ENCODE measurements at regions not wholly inside any gene's neighbourhood (a gene's known extent, or its start where the extent isn't known, plus 50 kb on each side); places are given as distances from the start of the nearest gene placed in this dataset.

DNA sequence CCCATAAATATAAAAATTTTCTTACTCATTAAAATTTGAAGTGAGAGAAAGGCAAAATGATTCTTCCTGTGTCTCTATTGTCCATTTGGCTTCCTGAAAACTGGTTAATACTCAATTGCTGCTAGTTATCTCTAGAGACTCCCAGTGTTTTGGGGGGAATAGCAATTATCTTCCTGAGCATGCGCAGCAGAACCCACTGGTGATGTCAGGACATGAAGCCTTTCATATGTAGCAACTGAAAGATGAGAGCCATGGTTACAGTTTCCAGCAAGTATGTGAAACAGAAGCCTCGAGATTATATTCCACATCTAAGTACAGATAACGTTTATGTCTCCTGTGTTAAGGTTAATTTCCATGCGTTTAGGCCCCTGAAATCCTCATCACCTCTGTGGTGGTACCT is 254.3 kb upstream of the FIGN start:
- TF ChIP-seq, protein P1, sequence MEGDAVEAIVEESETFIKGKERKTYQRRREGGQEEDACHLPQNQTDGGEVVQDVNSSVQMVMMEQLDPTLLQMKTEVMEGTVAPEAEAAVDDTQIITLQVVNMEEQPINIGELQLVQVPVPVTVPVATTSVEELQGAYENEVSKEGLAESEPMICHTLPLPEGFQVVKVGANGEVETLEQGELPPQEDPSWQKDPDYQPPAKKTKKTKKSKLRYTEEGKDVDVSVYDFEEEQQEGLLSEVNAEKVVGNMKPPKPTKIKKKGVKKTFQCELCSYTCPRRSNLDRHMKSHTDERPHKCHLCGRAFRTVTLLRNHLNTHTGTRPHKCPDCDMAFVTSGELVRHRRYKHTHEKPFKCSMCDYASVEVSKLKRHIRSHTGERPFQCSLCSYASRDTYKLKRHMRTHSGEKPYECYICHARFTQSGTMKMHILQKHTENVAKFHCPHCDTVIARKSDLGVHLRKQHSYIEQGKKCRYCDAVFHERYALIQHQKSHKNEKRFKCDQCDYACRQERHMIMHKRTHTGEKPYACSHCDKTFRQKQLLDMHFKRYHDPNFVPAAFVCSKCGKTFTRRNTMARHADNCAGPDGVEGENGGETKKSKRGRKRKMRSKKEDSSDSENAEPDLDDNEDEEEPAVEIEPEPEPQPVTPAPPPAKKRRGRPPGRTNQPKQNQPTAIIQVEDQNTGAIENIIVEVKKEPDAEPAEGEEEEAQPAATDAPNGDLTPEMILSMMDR (IDR thresholded peaks at IDR 0.05) = no peak
- no peak overlapping the region for H3K4me3 ChIP-seq
- H3K27me3 ChIP-seq (ENCODE audit: insufficient read depth in 3 of 3, low read length in 2 of 3) = no peaks in the 10 kb centered on the region
- intact Hi-C loops (cut with DNase I) = no loop called here
- H3K4me1 ChIP-seq = no peaks in the 10 kb centered on the region
- WGBS, 3 donors = 59 to 63% (median 60%) methylated on average over 4 of the region's 4 CpGs
- H3K9me3 ChIP-seq = no peaks in the 10 kb centered on the region
- no peaks in the 10 kb centered on the region for H3K36me3 ChIP-seq (ENCODE audit: insufficient read depth in 1 of 2, low read depth in 1 of 2)
- no peak overlapping the region for H3K27ac ChIP-seq
- no peak for ATAC-seq
- no peak for DNase-seq

DNA sequence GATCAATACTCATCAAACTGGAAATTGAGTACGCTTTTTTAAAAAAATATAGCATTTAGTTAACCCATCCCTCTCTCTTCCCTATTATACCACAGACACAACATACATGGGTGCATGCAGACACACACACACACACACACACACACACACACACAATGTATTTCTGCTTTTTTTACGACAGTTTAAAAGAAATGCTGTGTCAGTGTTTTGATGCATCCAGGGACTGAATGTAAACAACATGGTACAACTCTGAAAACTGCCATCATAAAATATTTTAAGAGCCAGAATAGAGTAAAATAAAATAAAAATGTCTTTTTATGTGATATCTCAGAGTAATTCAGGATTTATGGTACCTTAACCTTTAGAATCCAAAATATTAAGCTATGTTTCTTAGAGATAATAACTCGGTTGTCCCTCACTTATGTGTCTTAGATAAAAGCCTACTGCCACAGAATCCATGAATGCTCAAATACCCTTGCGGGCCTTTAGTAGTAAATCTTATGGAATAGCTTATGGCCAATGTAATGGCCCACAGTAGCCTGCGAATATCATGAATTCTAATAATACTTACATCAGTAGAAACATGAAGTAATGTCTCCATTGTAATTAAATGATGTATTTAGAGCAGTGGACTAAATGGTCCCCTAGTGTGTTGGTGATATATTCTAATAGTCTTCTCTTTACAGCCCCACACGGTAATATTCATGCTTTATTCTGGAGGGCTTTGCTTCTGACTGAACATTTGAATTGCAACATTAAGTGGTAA is 251.6 kb upstream of the FIGN start:
- no peak overlapping the region for H3K27ac ChIP-seq
- H3K9me3 ChIP-seq = no peaks in the 10 kb centered on the region
- intact Hi-C loops (cut with DNase I) = no loop called here
- no peaks in the 10 kb centered on the region for H3K27me3 ChIP-seq (ENCODE audit: insufficient read depth in 3 of 3, low read length in 2 of 3)
- no peaks in the 10 kb centered on the region for H3K4me1 ChIP-seq
- TF ChIP-seq, protein P1 (IDR thresholded peaks at IDR 0.05) = no peak
- ATAC-seq (no peak), DNase-seq (no peak)
- WGBS, 3 donors = 91 to 92% (median 91%) methylated on average over 6 of the region's 6 CpGs
- no peak overlapping the region for H3K4me3 ChIP-seq
- H3K36me3 ChIP-seq (ENCODE audit: insufficient read depth in 1 of 2, low read depth in 1 of 2) = no peaks in the 10 kb centered on the region

DNA sequence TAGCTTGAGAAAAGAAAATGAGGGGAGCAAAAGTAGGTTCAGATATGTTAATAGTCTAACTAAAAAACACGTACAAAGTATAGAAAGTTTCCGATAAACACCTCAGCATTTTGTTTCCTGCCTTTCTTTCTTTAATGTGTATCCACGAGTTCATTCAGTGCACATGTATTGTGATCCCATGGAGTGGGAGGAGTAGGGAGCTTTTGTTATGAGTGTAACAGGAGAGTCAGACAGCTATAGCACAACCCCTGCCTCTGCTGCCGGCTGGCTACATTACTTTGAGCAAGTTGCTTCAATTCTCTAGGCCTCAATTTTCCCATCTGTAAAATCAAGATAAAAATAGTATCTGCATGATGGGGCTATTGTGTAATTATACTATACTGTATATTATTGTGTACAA is 249.2 kb upstream of the FIGN start:
- no peaks in the 10 kb centered on the region for H3K4me1 ChIP-seq
- ATAC-seq (no peak), DNase-seq (no peak)
- TF ChIP-seq, protein P1 (IDR thresholded peaks at IDR 0.05) = no peak
- H3K4me3 ChIP-seq = no peak overlapping the region
- H3K27ac ChIP-seq = no peak overlapping the region
- 59 to 61% (median 61%) methylated on average over 4 of the region's 4 CpGs for WGBS, 3 donors
- H3K9me3 ChIP-seq = no peaks in the 10 kb centered on the region
- no peaks in the 10 kb centered on the region for H3K27me3 ChIP-seq (ENCODE audit: insufficient read depth in 3 of 3, low read length in 2 of 3)
- H3K36me3 ChIP-seq (ENCODE audit: insufficient read depth in 1 of 2, low read depth in 1 of 2) = no peaks in the 10 kb centered on the region
- intact Hi-C loops (cut with DNase I) = no loop called here

DNA sequence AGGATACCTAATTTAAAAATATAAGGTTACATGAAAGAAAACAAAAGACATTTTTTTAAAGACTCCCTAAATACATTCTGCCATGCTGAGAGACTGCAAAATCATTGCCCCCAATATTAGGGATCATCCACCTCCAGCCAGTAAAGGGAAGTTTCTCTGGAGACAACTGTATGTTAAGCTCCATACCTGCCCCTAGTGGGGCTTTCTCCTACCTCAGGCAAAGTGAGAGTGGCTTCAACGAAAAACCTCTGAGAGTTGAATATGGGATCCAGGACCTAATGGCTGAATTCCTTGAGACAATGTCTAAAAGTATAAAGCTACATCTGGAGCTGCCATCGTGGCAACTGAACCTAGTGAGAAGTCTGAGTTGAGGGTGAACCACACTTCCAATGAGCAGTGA is 248.1 kb upstream of the FIGN start:
- Histone ChIP-seq H3K4me3 (no peak overlapping the region), H3K4me1 (no peaks in the 10 kb centered on the region), H3K36me3 (ENCODE audit: insufficient read depth in 1 of 2, low read depth in 1 of 2) (no peaks in the 10 kb centered on the region), H3K27ac (no peak overlapping the region), H3K9me3 (no peaks in the 10 kb centered on the region), H3K27me3 (ENCODE audit: insufficient read depth in 3 of 3, low read length in 2 of 3) (no peaks in the 10 kb centered on the region)
- TF ChIP-seq, protein P1 (IDR thresholded peaks at IDR 0.05) = no peak
- WGBS, 3 donors = 75 to 83% (median 78%) methylated on average over 2 of the region's 2 CpGs
- intact Hi-C loops (cut with DNase I) = no loop called here
- ATAC-seq (no peak), DNase-seq (no peak)

DNA sequence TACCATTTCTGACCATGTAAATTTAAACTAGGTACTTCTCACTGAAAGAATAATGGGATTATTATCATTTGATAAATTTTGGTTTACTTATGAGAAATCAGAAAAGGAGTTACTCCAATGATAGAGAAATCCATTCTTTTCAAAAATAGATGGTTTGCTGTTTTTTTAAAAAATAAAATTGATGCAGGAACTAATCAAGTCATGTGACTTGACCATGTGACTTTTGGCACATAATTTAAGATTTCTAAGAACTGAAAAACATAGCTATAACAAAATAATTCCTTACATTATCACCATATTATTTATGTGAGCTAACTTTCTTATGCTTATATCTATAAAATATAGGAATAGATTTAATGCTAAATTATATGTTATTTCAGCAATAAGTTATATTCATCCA is 247.1 kb upstream of the FIGN start:
- intact Hi-C loops (cut with DNase I) = no loop called here
- Histone ChIP-seq H3K27ac (no peak overlapping the region), H3K4me1 (no peaks in the 10 kb centered on the region), H3K27me3 (ENCODE audit: insufficient read depth in 3 of 3, low read length in 2 of 3) (no peaks in the 10 kb centered on the region), H3K36me3 (ENCODE audit: insufficient read depth in 1 of 2, low read depth in 1 of 2) (no peaks in the 10 kb centered on the region), H3K9me3 (no peaks in the 10 kb centered on the region), H3K4me3 (no peak overlapping the region)
- DNase-seq = no peak
- TF ChIP-seq, protein P1 (IDR thresholded peaks at IDR 0.05) = no peak
- ATAC-seq = no peak

Data from psoas muscle (tissue), 7 donors.